Neural cell (in vitro differentiated cells): ENCODE measurements at regions not wholly inside any gene's neighbourhood (a gene's known extent, or its start where the extent isn't known, plus 50 kb on each side); places are given as distances from the start of the nearest gene placed in this dataset.

ENCODE experiments used
- EZH2 ChIP-seq: fragments of 200-600, 300-800 bp; shearing (Covaris generic), sonication (generic); IDR thresholded peaks from 2 replicates; pipeline ENCODE4 v1.6.1; 2014; ENCODE audit warnings: antibody characterized with exemption, low read length, borderline replicate concordance, mild to moderate bottlenecking; ENCODE audit not compliant: insufficient read depth, poor library complexity, severe bottlenecking
- POLR2AphosphoS5 ChIP-seq: IDR thresholded peaks from 2 replicates; pipeline ENCODE4 v1.6.1; 2012
- RAD21 ChIP-seq: fragments of 450-650 bp; conservative IDR thresholded peaks from 2 replicates; pipeline ENCODE4 v1.6.1; 2014; ENCODE audit warnings: antibody characterized with exemption, mild to moderate bottlenecking, moderate library complexity
- TAF1 ChIP-seq: IDR thresholded peaks from 2 replicates; pipeline ENCODE4 v1.6.1; 2012; ENCODE audit warnings: low read depth
- TF ChIP-seq, protein P1 (sequence below): fragments of 450-650 bp; IDR thresholded peaks from 2 replicates; pipeline ENCODE4 v1.5.1; 2014; ENCODE audit warnings: antibody characterized with exemption, mild to moderate bottlenecking, moderate library complexity; ENCODE audit not compliant: poor library complexity, severe bottlenecking
- TF ChIP-seq, protein P2 (sequence below): IDR thresholded peaks from 2 replicates; pipeline ENCODE4 v1.6.1; 2012; ENCODE audit warnings: borderline replicate concordance

DNA sequence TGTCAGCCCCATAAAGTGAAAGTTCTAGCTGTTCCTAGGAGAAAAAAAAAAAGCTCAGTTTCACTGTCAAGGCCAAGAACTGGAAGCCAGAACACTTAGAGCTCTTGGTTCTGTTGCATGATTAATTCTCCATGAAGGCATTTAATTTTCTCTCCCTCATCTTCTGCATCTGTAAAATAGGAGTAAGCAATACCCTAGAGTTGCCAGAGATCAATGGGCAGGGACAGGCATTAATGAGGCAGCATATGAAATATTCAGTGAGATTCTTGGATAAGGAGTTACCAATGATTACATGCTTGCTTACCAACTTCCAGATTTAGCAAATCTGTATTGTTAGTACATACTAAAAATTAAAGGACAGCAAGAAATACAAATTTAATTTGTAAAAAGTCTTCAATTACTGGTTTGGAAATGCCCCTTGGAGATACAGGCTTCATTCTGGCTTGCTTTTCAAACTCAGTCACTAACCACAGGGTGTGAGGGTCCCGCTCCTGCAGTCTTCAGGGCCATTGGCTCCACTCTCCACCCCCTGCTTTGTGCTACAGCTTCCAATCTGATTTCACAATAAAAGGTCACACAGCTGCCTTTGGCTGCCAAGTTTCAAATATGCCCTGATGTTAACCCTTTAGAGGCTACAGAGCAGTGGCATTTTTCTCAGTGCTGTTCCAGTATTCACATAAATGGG lies 624.6 kb downstream of the BNC2 start:
- no peak for TF ChIP-seq RAD21
- TF ChIP-seq, protein P1, sequence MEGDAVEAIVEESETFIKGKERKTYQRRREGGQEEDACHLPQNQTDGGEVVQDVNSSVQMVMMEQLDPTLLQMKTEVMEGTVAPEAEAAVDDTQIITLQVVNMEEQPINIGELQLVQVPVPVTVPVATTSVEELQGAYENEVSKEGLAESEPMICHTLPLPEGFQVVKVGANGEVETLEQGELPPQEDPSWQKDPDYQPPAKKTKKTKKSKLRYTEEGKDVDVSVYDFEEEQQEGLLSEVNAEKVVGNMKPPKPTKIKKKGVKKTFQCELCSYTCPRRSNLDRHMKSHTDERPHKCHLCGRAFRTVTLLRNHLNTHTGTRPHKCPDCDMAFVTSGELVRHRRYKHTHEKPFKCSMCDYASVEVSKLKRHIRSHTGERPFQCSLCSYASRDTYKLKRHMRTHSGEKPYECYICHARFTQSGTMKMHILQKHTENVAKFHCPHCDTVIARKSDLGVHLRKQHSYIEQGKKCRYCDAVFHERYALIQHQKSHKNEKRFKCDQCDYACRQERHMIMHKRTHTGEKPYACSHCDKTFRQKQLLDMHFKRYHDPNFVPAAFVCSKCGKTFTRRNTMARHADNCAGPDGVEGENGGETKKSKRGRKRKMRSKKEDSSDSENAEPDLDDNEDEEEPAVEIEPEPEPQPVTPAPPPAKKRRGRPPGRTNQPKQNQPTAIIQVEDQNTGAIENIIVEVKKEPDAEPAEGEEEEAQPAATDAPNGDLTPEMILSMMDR, result no peak
- TF ChIP-seq EZH2, result no peak
- TF ChIP-seq, protein P2, sequence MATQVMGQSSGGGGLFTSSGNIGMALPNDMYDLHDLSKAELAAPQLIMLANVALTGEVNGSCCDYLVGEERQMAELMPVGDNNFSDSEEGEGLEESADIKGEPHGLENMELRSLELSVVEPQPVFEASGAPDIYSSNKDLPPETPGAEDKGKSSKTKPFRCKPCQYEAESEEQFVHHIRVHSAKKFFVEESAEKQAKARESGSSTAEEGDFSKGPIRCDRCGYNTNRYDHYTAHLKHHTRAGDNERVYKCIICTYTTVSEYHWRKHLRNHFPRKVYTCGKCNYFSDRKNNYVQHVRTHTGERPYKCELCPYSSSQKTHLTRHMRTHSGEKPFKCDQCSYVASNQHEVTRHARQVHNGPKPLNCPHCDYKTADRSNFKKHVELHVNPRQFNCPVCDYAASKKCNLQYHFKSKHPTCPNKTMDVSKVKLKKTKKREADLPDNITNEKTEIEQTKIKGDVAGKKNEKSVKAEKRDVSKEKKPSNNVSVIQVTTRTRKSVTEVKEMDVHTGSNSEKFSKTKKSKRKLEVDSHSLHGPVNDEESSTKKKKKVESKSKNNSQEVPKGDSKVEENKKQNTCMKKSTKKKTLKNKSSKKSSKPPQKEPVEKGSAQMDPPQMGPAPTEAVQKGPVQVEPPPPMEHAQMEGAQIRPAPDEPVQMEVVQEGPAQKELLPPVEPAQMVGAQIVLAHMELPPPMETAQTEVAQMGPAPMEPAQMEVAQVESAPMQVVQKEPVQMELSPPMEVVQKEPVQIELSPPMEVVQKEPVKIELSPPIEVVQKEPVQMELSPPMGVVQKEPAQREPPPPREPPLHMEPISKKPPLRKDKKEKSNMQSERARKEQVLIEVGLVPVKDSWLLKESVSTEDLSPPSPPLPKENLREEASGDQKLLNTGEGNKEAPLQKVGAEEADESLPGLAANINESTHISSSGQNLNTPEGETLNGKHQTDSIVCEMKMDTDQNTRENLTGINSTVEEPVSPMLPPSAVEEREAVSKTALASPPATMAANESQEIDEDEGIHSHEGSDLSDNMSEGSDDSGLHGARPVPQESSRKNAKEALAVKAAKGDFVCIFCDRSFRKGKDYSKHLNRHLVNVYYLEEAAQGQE, result no peak
- no peak for TF ChIP-seq POLR2AphosphoS5
- TF ChIP-seq TAF1, result no peak
